ENCODE measurements at regions not wholly inside any gene's neighbourhood (a gene's known extent, or its start where the extent isn't known, plus 50 kb on each side); places are given as distances from the start of the nearest gene placed in this dataset.
"Not testable (repeated sequence)": the region's sequence is repeated elsewhere in the genome, so short reads cannot be mapped to it uniquely, and the experiment has no call there.

- no peak for DNase-seq (ENCODE audit: low read depth)
Observed at GRCh38 chr5:143898916-143899591, 87.1 kb downstream of the HMHB1 start.

GRCh38 chr5:143908959-143909358, 97.0 kb downstream of the HMHB1 start:
- DNase-seq (ENCODE audit: low read depth), result no peak

- DNase-seq (ENCODE audit: low read depth), result peak; percentile 77
Observed at GRCh38 chr5:143913008-143913752, 101.2 kb downstream of the HMHB1 start.

- DNase-seq (ENCODE audit: low read depth), result no peak
Observed at GRCh38 chr5:143914756-143915155, 102.8 kb downstream of the HMHB1 start.

- DNase-seq (ENCODE audit: low read depth), result no peak
Observed at GRCh38 chr5:143916451-143916850, 104.5 kb downstream of the HMHB1 start.

GRCh38 chr5:143918961-143919360, 107.0 kb downstream of the HMHB1 start:
- no peak for DNase-seq (ENCODE audit: low read depth)

- DNase-seq (ENCODE audit: low read depth), result peak; percentile 59
Observed at GRCh38 chr5:143920772-143921171, 108.8 kb downstream of the HMHB1 start.

GRCh38 chr5:143921525-143922311, 109.8 kb downstream of the HMHB1 start:
- peak; percentile 97 for DNase-seq (ENCODE audit: low read depth)

- peak; percentile 84 for DNase-seq (ENCODE audit: low read depth)
Observed at GRCh38 chr5:143922718-143923117, 110.8 kb downstream of the HMHB1 start.

- DNase-seq (ENCODE audit: low read depth), result peak; percentile 64
Observed at GRCh38 chr5:143923634-143924266, 111.8 kb downstream of the HMHB1 start.

GRCh38 chr5:143924311-143924978, 112.5 kb downstream of the HMHB1 start:
- DNase-seq (ENCODE audit: low read depth), result no peak

- not testable (repeated sequence) for DNase-seq (ENCODE audit: low read depth)
Observed at GRCh38 chr5:143924979-143925325, 113.0 kb downstream of the HMHB1 start.

GRCh38 chr5:143929486-143929885, 117.5 kb downstream of the HMHB1 start:
- DNase-seq (ENCODE audit: low read depth), result no peak

GRCh38 chr5:143930561-143930960, 118.6 kb downstream of the HMHB1 start:
- DNase-seq (ENCODE audit: low read depth), result no peak

GRCh38 chr5:143931476-143931875, 119.5 kb downstream of the HMHB1 start:
- DNase-seq (ENCODE audit: low read depth), result peak; percentile 30

- no peak for DNase-seq (ENCODE audit: low read depth)
Observed at GRCh38 chr5:143931986-143932385, 120.0 kb downstream of the HMHB1 start.

GRCh38 chr5:143932584-143932983, 120.6 kb downstream of the HMHB1 start:
- no peak for DNase-seq (ENCODE audit: low read depth)

GRCh38 chr5:143933451-143933850, 121.5 kb downstream of the HMHB1 start:
- no peak for DNase-seq (ENCODE audit: low read depth)

GRCh38 chr5:143934821-143935220, 122.9 kb downstream of the HMHB1 start:
- no peak for DNase-seq (ENCODE audit: low read depth)

- DNase-seq (ENCODE audit: low read depth), result no peak
Observed at GRCh38 chr5:143938230-143938629, 126.3 kb downstream of the HMHB1 start.

GRCh38 chr5:143946837-143947236, 134.9 kb downstream of the HMHB1 start:
- DNase-seq (ENCODE audit: low read depth), result no peak

Data from LHCN-M2 (cell line).